ENCODE measurements at regions not wholly inside any gene's neighbourhood (a gene's known extent, or its start where the extent isn't known, plus 50 kb on each side); places are given as distances from the start of the nearest gene placed in this dataset.

DNA sequence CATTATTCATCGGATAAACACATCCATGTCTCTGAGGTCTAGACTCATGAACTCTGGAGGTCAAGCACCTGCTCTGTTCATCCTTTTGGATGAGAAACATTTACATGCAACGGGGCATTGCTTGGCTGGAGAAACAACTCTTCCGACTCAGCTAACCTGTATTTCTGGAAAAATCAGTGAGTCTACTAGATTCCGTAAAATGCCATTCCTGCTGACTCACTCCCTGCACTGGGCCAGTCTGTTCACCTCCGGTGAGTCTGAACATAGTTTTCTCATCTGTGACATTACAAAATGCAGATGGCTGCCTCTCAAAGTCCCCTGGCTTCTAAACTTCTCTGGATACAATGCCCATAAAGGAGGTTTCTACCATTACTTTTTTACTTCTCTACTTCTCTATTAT lies 185.7 kb upstream of the HS3ST1 start:
- POLR2A ChIA-PET, result no interaction called here
- H3K27me3 Mint-ChIP-seq (ENCODE audit: low read depth), result no peaks in the 10 kb centered on the region; the same call in 1 of the 2 replicates

More for the DNA sequence above, 185.7 kb upstream of the HS3ST1 start:
- TF ChIP-seq, protein P1, sequence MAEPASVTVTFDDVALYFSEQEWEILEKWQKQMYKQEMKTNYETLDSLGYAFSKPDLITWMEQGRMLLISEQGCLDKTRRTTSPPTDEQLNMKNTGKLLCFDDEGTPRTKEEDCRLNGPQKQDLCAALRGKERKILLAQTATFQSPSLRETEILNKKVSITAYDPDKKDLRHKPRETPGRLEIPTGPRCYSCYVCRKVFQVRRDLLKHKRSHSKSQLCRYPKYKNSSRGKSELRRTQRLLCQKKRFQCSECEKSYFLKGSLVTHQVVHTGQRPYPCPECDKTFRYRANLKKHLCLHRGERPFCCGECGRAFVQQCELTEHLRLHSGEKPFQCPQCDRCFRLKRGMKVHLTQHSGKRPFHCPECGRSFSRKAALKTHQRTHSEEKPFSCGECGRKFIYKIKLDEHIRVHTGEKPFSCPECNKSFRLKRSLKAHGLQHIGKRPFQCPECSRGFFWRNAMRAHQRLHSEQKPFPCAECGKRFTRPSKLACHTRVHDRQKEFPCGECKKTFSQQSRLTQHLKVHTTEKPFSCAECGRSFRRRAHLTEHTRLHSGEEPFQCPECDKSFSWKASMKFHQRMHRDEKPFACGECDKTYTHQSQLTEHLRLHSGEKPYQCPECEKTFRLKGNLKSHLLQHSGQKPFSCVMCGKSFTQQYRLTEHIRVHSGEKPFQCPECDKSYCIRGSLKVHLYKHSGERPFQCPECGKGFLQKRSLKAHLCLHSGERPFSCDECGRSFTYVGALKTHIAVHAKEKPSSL (CRISPR knock-in tag; conservative IDR thresholded peaks at IDR 0.05), result no peak
- TF ChIP-seq ZNF423 (CRISPR knock-in tag; IDR thresholded peaks at IDR 0.05), result no peak
- no peak for TF ChIP-seq ETV6 (CRISPR knock-in tag; IDR thresholded peaks at IDR 0.05)
- TF ChIP-seq NFYB (CRISPR knock-in tag; conservative IDR thresholded peaks at IDR 0.05; ENCODE audit: low read depth), result no peak
- TF ChIP-seq, protein P2, sequence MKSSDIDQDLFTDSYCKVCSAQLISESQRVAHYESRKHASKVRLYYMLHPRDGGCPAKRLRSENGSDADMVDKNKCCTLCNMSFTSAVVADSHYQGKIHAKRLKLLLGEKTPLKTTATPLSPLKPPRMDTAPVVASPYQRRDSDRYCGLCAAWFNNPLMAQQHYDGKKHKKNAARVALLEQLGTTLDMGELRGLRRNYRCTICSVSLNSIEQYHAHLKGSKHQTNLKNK (CRISPR knock-in tag; IDR thresholded peaks at IDR 0.05), result no peak
- no peak for TF ChIP-seq CBFB (CRISPR knock-in tag; IDR thresholded peaks at IDR 0.05; ENCODE audit: low read depth)
- TF ChIP-seq MXD4 (CRISPR knock-in tag; IDR thresholded peaks at IDR 0.05; ENCODE audit: borderline replicate concordance), result no peak
- TF ChIP-seq, protein P3, sequence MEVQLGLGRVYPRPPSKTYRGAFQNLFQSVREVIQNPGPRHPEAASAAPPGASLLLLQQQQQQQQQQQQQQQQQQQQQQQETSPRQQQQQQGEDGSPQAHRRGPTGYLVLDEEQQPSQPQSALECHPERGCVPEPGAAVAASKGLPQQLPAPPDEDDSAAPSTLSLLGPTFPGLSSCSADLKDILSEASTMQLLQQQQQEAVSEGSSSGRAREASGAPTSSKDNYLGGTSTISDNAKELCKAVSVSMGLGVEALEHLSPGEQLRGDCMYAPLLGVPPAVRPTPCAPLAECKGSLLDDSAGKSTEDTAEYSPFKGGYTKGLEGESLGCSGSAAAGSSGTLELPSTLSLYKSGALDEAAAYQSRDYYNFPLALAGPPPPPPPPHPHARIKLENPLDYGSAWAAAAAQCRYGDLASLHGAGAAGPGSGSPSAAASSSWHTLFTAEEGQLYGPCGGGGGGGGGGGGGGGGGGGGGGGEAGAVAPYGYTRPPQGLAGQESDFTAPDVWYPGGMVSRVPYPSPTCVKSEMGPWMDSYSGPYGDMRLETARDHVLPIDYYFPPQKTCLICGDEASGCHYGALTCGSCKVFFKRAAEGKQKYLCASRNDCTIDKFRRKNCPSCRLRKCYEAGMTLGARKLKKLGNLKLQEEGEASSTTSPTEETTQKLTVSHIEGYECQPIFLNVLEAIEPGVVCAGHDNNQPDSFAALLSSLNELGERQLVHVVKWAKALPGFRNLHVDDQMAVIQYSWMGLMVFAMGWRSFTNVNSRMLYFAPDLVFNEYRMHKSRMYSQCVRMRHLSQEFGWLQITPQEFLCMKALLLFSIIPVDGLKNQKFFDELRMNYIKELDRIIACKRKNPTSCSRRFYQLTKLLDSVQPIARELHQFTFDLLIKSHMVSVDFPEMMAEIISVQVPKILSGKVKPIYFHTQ (CRISPR knock-in tag; IDR thresholded peaks at IDR 0.05), result no peak
- no peak for TF ChIP-seq CREM (CRISPR knock-in tag; IDR thresholded peaks at IDR 0.05)
- TF ChIP-seq, protein P4, sequence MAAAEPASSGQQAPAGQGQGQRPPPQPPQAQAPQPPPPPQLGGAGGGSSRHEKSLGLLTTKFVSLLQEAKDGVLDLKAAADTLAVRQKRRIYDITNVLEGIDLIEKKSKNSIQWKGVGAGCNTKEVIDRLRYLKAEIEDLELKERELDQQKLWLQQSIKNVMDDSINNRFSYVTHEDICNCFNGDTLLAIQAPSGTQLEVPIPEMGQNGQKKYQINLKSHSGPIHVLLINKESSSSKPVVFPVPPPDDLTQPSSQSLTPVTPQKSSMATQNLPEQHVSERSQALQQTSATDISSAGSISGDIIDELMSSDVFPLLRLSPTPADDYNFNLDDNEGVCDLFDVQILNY (CRISPR knock-in tag; IDR thresholded peaks at IDR 0.05), result no peak
- TF ChIP-seq GTF2I (CRISPR knock-in tag; conservative IDR thresholded peaks at IDR 0.05), result no peak
- no peak for TF ChIP-seq ZNF121 (CRISPR knock-in tag; IDR thresholded peaks at IDR 0.05)
- TF ChIP-seq ZNF416 (CRISPR knock-in tag; IDR thresholded peaks at IDR 0.05), result no peak
- no peak for TF ChIP-seq ESRRA (CRISPR knock-in tag; IDR thresholded peaks at IDR 0.05; ENCODE audit: borderline replicate concordance)
- TF ChIP-seq, protein P5, sequence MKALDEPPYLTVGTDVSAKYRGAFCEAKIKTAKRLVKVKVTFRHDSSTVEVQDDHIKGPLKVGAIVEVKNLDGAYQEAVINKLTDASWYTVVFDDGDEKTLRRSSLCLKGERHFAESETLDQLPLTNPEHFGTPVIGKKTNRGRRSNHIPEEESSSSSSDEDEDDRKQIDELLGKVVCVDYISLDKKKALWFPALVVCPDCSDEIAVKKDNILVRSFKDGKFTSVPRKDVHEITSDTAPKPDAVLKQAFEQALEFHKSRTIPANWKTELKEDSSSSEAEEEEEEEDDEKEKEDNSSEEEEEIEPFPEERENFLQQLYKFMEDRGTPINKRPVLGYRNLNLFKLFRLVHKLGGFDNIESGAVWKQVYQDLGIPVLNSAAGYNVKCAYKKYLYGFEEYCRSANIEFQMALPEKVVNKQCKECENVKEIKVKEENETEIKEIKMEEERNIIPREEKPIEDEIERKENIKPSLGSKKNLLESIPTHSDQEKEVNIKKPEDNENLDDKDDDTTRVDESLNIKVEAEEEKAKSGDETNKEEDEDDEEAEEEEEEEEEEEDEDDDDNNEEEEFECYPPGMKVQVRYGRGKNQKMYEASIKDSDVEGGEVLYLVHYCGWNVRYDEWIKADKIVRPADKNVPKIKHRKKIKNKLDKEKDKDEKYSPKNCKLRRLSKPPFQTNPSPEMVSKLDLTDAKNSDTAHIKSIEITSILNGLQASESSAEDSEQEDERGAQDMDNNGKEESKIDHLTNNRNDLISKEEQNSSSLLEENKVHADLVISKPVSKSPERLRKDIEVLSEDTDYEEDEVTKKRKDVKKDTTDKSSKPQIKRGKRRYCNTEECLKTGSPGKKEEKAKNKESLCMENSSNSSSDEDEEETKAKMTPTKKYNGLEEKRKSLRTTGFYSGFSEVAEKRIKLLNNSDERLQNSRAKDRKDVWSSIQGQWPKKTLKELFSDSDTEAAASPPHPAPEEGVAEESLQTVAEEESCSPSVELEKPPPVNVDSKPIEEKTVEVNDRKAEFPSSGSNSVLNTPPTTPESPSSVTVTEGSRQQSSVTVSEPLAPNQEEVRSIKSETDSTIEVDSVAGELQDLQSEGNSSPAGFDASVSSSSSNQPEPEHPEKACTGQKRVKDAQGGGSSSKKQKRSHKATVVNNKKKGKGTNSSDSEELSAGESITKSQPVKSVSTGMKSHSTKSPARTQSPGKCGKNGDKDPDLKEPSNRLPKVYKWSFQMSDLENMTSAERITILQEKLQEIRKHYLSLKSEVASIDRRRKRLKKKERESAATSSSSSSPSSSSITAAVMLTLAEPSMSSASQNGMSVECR (CRISPR knock-in tag; IDR thresholded peaks at IDR 0.05; ENCODE audit: borderline replicate concordance), result no peak
- TF ChIP-seq, protein P6, sequence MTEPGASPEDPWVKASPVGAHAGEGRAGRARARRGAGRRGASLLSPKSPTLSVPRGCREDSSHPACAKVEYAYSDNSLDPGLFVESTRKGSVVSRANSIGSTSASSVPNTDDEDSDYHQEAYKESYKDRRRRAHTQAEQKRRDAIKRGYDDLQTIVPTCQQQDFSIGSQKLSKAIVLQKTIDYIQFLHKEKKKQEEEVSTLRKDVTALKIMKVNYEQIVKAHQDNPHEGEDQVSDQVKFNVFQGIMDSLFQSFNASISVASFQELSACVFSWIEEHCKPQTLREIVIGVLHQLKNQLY (CRISPR knock-in tag; IDR thresholded peaks at IDR 0.05), result no peak
- no peak for TF ChIP-seq RORB (CRISPR knock-in tag; IDR thresholded peaks at IDR 0.05)
- no peak overlapping the region for H3K4me3 Mint-ChIP-seq
- CTCF ChIA-PET, result no interaction called here
- ATAC-seq (no peak), DNase-seq (ENCODE audit: low spot score) (no peak)
- H3K9me3 Mint-ChIP-seq, result peaks cover 69% of the 10 kb centered on the region
- peaks cover 40% of the 10 kb centered on the region for H3K36me3 Mint-ChIP-seq
- H3K4me1 Mint-ChIP-seq, result no peaks in the 10 kb centered on the region
- H3K27ac Mint-ChIP-seq, result no peak overlapping the region
